ENCODE measurements at regions not wholly inside any gene's neighbourhood (a gene's known extent, or its start where the extent isn't known, plus 50 kb on each side); places are given as distances from the start of the nearest gene placed in this dataset.

GRCh38 chr2:217626926-217627325 lies 375.9 kb downstream of the TNS1 start:
- ATAC-seq (no peak), DNase-seq (ENCODE audit: low spot score) (no peak), FAIRE-seq (no peak)
- Histone ChIP-seq H3K4me3 (replicated peaks in 1 of 3; ENCODE audit: insufficient read depth in 1 of 3, low read depth in 2 of 3, low read length in 3 of 3) (no peak overlapping the region), H3K4me2 (ENCODE audit: low read depth, low read length) (no peak overlapping the region), H3K27ac (ENCODE audit: extremely low read length, insufficient read depth, low read length) (no peak overlapping the region), H3K79me2 (ENCODE audit: insufficient read depth, low read length) (no peaks in the 10 kb centered on the region), H4K20me1 (ENCODE audit: insufficient read depth, low read length) (peaks cover 5% of the 10 kb centered on the region; the same call in 1 of the 2 replicates), H3K27me3 (ENCODE audit: control insufficient read depth in 1 of 2, insufficient read depth in 2 of 2, low read length in 2 of 2) (peaks cover 0 to 12% of the 10 kb centered on the region in 2 experiments; a peak in 2 of 5 replicates), H3K36me3 (replicated peaks in 1 of 2; ENCODE audit: control insufficient read depth in 1 of 2, insufficient read depth in 2 of 2, low read length in 2 of 2) (no peaks in the 10 kb centered on the region), H2AFZ (ENCODE audit: low read length) (no peak overlapping the region), H3K9ac (ENCODE audit: insufficient read depth, low read depth, low read length) (no peak overlapping the region), H3K9me3 (ENCODE audit: low read length) (no peaks in the 10 kb centered on the region), H3K4me1 (ENCODE audit: insufficient read depth, low read length) (peaks cover 11% of the 10 kb centered on the region)
- POLR2A ChIA-PET = no interaction called here
- intact Hi-C loops (cut with micrococcal nuclease; ENCODE audit: unreplicated experiment) (no loop called here), in situ Hi-C loops (cut with HindIII; ENCODE audit: extremely low pct_ligation_motif_present, low pct_unique_long_range_greater_than_20kb) (no loop called here)
- CTCF ChIA-PET (ENCODE audit: low intra/inter-chr PET ratio, low total read pairs) = no interaction called here
- no TSS peak for BruUV-seq (replicated peaks)
- TF ChIP-seq, protein P1, sequence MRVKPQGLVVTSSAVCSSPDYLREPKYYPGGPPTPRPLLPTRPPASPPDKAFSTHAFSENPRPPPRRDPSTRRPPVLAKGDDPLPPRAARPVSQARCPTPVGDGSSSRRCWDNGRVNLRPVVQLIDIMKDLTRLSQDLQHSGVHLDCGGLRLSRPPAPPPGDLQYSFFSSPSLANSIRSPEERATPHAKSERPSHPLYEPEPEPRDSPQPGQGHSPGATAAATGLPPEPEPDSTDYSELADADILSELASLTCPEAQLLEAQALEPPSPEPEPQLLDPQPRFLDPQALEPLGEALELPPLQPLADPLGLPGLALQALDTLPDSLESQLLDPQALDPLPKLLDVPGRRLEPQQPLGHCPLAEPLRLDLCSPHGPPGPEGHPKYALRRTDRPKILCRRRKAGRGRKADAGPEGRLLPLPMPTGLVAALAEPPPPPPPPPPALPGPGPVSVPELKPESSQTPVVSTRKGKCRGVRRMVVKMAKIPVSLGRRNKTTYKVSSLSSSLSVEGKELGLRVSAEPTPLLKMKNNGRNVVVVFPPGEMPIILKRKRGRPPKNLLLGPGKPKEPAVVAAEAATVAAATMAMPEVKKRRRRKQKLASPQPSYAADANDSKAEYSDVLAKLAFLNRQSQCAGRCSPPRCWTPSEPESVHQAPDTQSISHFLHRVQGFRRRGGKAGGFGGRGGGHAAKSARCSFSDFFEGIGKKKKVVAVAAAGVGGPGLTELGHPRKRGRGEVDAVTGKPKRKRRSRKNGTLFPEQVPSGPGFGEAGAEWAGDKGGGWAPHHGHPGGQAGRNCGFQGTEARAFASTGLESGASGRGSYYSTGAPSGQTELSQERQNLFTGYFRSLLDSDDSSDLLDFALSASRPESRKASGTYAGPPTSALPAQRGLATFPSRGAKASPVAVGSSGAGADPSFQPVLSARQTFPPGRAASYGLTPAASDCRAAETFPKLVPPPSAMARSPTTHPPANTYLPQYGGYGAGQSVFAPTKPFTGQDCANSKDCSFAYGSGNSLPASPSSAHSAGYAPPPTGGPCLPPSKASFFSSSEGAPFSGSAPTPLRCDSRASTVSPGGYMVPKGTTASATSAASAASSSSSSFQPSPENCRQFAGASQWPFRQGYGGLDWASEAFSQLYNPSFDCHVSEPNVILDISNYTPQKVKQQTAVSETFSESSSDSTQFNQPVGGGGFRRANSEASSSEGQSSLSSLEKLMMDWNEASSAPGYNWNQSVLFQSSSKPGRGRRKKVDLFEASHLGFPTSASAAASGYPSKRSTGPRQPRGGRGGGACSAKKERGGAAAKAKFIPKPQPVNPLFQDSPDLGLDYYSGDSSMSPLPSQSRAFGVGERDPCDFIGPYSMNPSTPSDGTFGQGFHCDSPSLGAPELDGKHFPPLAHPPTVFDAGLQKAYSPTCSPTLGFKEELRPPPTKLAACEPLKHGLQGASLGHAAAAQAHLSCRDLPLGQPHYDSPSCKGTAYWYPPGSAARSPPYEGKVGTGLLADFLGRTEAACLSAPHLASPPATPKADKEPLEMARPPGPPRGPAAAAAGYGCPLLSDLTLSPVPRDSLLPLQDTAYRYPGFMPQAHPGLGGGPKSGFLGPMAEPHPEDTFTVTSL (CRISPR knock-in tag; IDR thresholded peaks at IDR 0.05; ENCODE audit: borderline replicate concordance) = no peak
- TF ChIP-seq ZNF329 (CRISPR knock-in tag; IDR thresholded peaks at IDR 0.05; ENCODE audit: low read depth) (no peak), BATF2 (CRISPR knock-in tag; IDR thresholded peaks at IDR 0.05) (no peak), ZNF224 (CRISPR knock-in tag; IDR thresholded peaks at IDR 0.05) (no peak), ZNF260 (CRISPR knock-in tag; IDR thresholded peaks at IDR 0.05; ENCODE audit: borderline replicate concordance, low read depth) (no peak), NFYC (CRISPR knock-in tag; IDR thresholded peaks at IDR 0.05) (peak; percentile 39; the same call in 1 of the 2 replicates), THAP11 (CRISPR knock-in tag; IDR thresholded peaks at IDR 0.05) (peak; percentile 65; the same call in 1 of the 2 replicates), ZNF143 (CRISPR knock-in tag; IDR thresholded peaks at IDR 0.05) (peak; percentile 62), NFYB (CRISPR knock-in tag; IDR thresholded peaks at IDR 0.05) (peak; percentile 56), ZNF589 (CRISPR knock-in tag; conservative IDR thresholded peaks at IDR 0.05) (no peak), ZNF556 (CRISPR knock-in tag; IDR thresholded peaks at IDR 0.05; ENCODE audit: borderline replicate concordance) (no peak)
- 17% methylated on average over 5 of the region's 5 CpGs for WGBS (ENCODE audit: low lambda C conversion rate)
